HepG2 (cell line): ENCODE measurements at regions not wholly inside any gene's neighbourhood (a gene's known extent, or its start where the extent isn't known, plus 50 kb on each side); places are given as distances from the start of the nearest gene placed in this dataset.

Experiments
- EP300 ChIP-seq, 3 experiments: sonication (generic) in 1 of 3; formaldehyde crosslinking in 1 of 3; IDR thresholded peaks; 2 replicates each; pipeline versions ENCODE4 v1.5.1 to v1.6.1; 2011 to 2020; ENCODE audit warnings: low read depth in 2 of 3, low read length in 2 of 3, borderline replicate concordance in 1 of 3, improper control_type of control experiment in 1 of 3, mild to moderate bottlenecking in 1 of 3, missing genetic modification reagents in 1 of 3, moderate library complexity in 1 of 3
- ETV5 ChIP-seq: IDR thresholded peaks from 2 replicates; pipeline ENCODE4 v1.6.1; 2018; ENCODE audit warnings: missing biosample characterization, missing genetic modification reagents, inconsistent platforms, borderline replicate concordance
- FOXP1 ChIP-seq, 2 experiments: fragments of 450-650 bp in 1 of 2; IDR thresholded peaks; 2 replicates each; pipeline ENCODE4 v1.6.1; 2017 to 2018; ENCODE audit warnings: antibody characterized with exemption in 1 of 2
- GLI4 ChIP-seq: sonication (generic); formaldehyde crosslinking; IDR thresholded peaks from 2 replicates; pipeline ENCODE4 v1.5.1; 2020; ENCODE audit warnings: missing genetic modification reagents, mild to moderate bottlenecking, moderate library complexity, borderline replicate concordance
- MAFG ChIP-seq: sonication (generic); formaldehyde crosslinking; IDR thresholded peaks from 2 replicates; pipeline ENCODE4 v1.5.1; 2020; ENCODE audit warnings: mild to moderate bottlenecking, missing genetic modification reagents
- MIER2 ChIP-seq: IDR thresholded peaks from 2 replicates; pipeline ENCODE4 v1.6.1; 2016; ENCODE audit warnings: missing biosample characterization, missing genetic modification reagents
- NCOA2 ChIP-seq: sonication (generic); formaldehyde crosslinking; IDR thresholded peaks from 2 replicates; pipeline ENCODE4 v1.8.0; 2022; ENCODE audit warnings: inconsistent platforms
- NCOA5 ChIP-seq: sonication (generic); formaldehyde crosslinking; IDR thresholded peaks from 2 replicates; pipeline ENCODE4 v1.4.0; 2020; ENCODE audit warnings: missing genetic modification reagents
- SCMH1 ChIP-seq: sonication (generic); formaldehyde crosslinking; IDR thresholded peaks from 2 replicates; pipeline ENCODE4 v1.9.0; 2021; ENCODE audit warnings: missing genetic modification reagents, mild to moderate bottlenecking, borderline replicate concordance
- SOX6 ChIP-seq, 2 experiments: fragments of 450-650 bp in 1 of 2; sonication (generic) in 1 of 2; formaldehyde crosslinking in 1 of 2; IDR thresholded peaks; 2 replicates each; pipeline versions ENCODE4 v1.4.0 to v1.6.1; 2017 to 2020; ENCODE audit warnings: antibody characterized with exemption in 1 of 2, mild to moderate bottlenecking in 1 of 2, missing genetic modification reagents in 1 of 2
- SRSF9 ChIP-seq: fragments of 200-400 bp; formaldehyde crosslinking; IDR thresholded peaks from 2 replicates; pipeline ENCODE4 v1.6.1; 2018; ENCODE audit warnings: borderline replicate concordance, mild to moderate bottlenecking, low read depth, low read length; ENCODE audit not compliant: insufficient read depth, poor library complexity, severe bottlenecking
- ZNF256 ChIP-seq: sonication (generic); formaldehyde crosslinking; conservative IDR thresholded peaks from 2 replicates; pipeline ENCODE4 v1.4.0; 2020; ENCODE audit warnings: missing genetic modification reagents
- ZNF329 ChIP-seq: sonication (generic); formaldehyde crosslinking; IDR thresholded peaks from 2 replicates; pipeline ENCODE4 v1.9.0; 2021; ENCODE audit warnings: low read depth, mild to moderate bottlenecking, missing genetic modification reagents
- TF ChIP-seq, protein P1 (sequence below): sonication (generic); formaldehyde crosslinking; IDR thresholded peaks from 2 replicates; pipeline ENCODE4 v1.4.0; 2020; ENCODE audit warnings: mild to moderate bottlenecking, missing genetic modification reagents
- TF ChIP-seq, protein P2 (sequence below): sonication (generic); formaldehyde crosslinking; IDR thresholded peaks from 2 replicates; pipeline ENCODE4 v1.4.0; 2020; ENCODE audit warnings: mild to moderate bottlenecking, missing genetic modification reagents
- TF ChIP-seq, protein P3 (sequence below): sonication (generic); formaldehyde crosslinking; IDR thresholded peaks from 2 replicates; pipeline ENCODE4 v1.8.1; 2023; ENCODE audit warnings: mild to moderate bottlenecking, moderate library complexity, missing genetic modification reagents
- TF ChIP-seq, protein P4 (sequence below): sonication (generic); formaldehyde crosslinking; IDR thresholded peaks from 2 replicates; pipeline ENCODE4 v1.4.0; 2020; ENCODE audit warnings: missing genetic modification reagents
- TF ChIP-seq, protein P5 (sequence below): sonication (generic); formaldehyde crosslinking; IDR thresholded peaks from 2 replicates; pipeline ENCODE4 v1.4.0; 2020; ENCODE audit warnings: missing genetic modification reagents, borderline replicate concordance

DNA sequence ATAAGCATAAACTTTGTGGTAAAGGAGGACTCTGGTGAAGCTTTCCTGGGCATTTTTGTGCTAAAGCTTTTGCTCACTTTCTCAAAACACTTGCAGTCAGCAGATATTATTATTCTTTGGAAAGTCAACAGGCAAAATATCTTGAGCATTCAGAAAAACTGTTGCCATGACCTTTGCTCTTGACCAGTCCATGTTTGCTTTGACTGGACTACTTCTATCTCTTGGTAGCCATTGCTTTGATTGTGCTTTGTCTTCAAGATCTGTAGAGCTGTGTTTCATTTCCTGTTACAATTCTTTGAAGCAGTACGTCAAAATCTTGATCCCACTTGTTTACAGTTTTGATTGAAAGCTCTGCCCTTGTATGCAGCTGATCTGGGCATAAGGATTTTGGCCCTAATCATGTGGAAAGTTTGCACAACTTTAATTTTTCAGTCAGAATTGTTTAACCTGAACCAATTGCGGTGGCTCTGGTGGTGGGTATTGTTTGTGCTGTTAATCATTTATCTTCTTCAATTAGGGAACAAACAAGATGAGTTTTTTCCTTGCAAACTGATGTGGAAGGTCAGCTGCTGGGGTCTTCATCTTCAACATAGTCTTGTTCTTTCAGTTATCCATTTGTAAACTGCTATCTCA is 121.5 kb upstream of the NUDT6 start (continued):
- TF ChIP-seq SRSF9 (no peak), NCOA5 (CRISPR knock-in tag) (no peak), MIER2 (CRISPR knock-in tag) (no peak), NCOA2 (peak; percentile 82), FOXP1 (IDR thresholded peaks at IDR 0.05) (no peak), FOXP1 (CRISPR knock-in tag; IDR thresholded peaks at IDR 0.05) (peak; percentile 64), ETV5 (peak; percentile 44; the same call in 1 of the 2 replicates), SOX6 (IDR thresholded peaks at IDR 0.05) (no peak), SOX6 (CRISPR knock-in tag; IDR thresholded peaks at IDR 0.05) (peak; percentile 86), GLI4 (CRISPR knock-in tag) (no peak), ZNF329 (CRISPR knock-in tag) (no peak), ZNF256 (no peak), SCMH1 (CRISPR knock-in tag) (no peak), MAFG (CRISPR knock-in tag) (no peak), EP300 (IDR thresholded peaks at IDR 0.05; ENCODE audit: low read depth in 2 of 2, low read length in 2 of 2) (peak in 1 of 2 experiments; percentile 79; a peak in 2 of 4 replicates), EP300 (CRISPR knock-in tag; IDR thresholded peaks at IDR 0.05; ENCODE audit: borderline replicate concordance) (peak; percentile 86; the same call in 1 of the 2 replicates)
- TF ChIP-seq, protein P1, sequence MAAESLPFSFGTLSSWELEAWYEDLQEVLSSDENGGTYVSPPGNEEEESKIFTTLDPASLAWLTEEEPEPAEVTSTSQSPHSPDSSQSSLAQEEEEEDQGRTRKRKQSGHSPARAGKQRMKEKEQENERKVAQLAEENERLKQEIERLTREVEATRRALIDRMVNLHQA = no peak
- TF ChIP-seq, protein P2, sequence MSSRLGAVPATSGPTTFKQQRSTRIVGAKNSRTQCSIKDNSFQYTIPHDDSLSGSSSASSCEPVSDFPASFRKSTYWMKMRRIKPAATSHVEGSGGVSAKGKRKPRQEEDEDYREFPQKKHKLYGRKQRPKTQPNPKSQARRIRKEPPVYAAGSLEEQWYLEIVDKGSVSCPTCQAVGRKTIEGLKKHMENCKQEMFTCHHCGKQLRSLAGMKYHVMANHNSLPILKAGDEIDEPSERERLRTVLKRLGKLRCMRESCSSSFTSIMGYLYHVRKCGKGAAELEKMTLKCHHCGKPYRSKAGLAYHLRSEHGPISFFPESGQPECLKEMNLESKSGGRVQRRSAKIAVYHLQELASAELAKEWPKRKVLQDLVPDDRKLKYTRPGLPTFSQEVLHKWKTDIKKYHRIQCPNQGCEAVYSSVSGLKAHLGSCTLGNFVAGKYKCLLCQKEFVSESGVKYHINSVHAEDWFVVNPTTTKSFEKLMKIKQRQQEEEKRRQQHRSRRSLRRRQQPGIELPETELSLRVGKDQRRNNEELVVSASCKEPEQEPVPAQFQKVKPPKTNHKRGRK (CRISPR knock-in tag) = no peak
- TF ChIP-seq, protein P3, sequence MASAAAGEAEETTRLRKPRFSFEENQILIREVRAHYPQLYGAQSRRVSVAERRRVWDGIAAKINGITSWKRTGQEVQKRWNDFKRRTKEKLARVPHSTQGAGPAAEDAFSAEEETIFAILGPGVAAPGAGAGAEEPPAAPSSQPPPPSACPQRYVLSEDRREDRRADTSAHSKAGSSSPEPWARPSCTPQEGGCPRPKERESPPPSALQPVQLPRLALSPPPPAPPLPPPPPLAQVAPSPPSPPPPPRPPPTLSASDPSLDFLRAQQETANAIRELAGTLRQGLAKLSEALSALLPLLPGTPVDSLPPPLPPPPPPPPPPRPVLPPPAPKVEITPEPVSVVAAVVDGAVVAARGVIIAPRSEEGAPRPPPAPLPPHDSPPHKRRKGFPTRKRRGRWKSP (CRISPR knock-in tag) = no peak
- TF ChIP-seq, protein P4, sequence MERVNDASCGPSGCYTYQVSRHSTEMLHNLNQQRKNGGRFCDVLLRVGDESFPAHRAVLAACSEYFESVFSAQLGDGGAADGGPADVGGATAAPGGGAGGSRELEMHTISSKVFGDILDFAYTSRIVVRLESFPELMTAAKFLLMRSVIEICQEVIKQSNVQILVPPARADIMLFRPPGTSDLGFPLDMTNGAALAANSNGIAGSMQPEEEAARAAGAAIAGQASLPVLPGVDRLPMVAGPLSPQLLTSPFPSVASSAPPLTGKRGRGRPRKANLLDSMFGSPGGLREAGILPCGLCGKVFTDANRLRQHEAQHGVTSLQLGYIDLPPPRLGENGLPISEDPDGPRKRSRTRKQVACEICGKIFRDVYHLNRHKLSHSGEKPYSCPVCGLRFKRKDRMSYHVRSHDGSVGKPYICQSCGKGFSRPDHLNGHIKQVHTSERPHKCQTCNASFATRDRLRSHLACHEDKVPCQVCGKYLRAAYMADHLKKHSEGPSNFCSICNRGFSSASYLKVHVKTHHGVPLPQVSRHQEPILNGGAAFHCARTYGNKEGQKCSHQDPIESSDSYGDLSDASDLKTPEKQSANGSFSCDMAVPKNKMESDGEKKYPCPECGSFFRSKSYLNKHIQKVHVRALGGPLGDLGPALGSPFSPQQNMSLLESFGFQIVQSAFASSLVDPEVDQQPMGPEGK (CRISPR knock-in tag) = no peak
- TF ChIP-seq, protein P5, sequence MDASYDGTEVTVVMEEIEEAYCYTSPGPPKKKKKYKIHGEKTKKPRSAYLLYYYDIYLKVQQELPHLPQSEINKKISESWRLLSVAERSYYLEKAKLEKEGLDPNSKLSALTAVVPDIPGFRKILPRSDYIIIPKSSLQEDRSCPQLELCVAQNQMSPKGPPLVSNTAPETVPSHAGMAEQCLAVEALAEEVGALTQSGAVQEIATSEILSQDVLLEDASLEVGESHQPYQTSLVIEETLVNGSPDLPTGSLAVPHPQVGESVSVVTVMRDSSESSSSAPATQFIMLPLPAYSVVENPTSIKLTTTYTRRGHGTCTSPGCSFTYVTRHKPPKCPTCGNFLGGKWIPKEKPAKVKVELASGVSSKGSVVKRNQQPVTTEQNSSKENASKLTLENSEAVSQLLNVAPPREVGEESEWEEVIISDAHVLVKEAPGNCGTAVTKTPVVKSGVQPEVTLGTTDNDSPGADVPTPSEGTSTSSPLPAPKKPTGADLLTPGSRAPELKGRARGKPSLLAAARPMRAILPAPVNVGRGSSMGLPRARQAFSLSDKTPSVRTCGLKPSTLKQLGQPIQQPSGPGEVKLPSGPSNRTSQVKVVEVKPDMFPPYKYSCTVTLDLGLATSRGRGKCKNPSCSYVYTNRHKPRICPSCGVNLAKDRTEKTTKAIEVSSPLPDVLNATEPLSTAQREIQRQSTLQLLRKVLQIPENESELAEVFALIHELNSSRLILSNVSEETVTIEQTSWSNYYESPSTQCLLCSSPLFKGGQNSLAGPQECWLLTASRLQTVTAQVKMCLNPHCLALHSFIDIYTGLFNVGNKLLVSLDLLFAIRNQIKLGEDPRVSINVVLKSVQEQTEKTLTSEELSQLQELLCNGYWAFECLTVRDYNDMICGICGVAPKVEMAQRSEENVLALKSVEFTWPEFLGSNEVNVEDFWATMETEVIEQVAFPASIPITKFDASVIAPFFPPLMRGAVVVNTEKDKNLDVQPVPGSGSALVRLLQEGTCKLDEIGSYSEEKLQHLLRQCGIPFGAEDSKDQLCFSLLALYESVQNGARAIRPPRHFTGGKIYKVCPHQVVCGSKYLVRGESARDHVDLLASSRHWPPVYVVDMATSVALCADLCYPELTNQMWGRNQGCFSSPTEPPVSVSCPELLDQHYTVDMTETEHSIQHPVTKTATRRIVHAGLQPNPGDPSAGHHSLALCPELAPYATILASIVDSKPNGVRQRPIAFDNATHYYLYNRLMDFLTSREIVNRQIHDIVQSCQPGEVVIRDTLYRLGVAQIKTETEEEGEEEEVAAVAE (CRISPR knock-in tag) = no peak
